HG03460 (cell line): ENCODE measurements at regions not wholly inside any gene's neighbourhood (a gene's known extent, or its start where the extent isn't known, plus 50 kb on each side); places are given as distances from the start of the nearest gene placed in this dataset.
A peak's percentile ranks its signal among the peaks of the same experiment; 100 is the strongest.
"Not testable (repeated sequence)": the region's sequence is repeated elsewhere in the genome, so short reads cannot be mapped to it uniquely, and the experiment has no call there.

Source experiments
- ATAC-seq: cut with Tn5 transposase; IDR thresholded peaks from one replicate; pipeline ENCODE4 v1.9.1; 2021; ENCODE audit not compliant: unreplicated experiment

DNA sequence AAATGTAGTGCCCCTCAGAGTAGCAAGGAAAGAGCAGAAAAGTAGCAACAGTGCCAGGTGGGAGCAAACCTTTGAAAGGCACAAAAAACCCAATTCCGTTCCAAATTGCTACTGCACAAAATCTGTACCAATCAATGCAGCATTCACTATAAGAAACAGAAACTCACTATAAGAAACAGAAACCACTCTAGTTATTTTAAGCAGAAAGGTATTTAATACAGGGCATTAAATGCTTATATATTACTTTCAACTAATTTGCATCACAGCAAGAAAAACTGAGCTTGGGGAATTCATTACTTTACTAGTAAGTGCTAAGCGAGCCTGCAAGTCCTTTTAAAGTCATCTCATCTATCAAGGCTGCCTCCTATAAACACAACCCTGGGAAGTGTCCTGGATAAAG is 116.5 kb upstream of the OLIG3 start:
- no peak for ATAC-seq

DNA sequence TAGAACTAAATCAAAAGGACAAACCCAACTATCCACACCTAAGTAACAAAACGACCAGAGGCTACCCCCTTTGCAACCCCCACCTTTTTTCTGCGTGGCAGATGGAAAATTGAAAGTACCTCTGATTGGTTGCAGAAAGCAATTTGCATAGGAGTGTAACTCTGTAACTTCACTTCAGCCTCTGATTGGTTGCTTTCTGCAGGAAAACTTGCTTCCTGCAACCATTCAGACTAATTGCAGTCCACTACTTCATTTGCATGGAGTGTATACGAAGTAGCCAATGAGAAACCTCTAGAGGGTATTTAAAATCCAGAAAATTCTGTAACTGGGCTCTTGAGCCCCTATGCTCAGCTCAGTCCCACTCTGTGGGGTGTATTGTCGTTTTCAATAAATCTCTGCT is 129.1 kb upstream of the OLIG3 start:
- no peak for ATAC-seq

DNA sequence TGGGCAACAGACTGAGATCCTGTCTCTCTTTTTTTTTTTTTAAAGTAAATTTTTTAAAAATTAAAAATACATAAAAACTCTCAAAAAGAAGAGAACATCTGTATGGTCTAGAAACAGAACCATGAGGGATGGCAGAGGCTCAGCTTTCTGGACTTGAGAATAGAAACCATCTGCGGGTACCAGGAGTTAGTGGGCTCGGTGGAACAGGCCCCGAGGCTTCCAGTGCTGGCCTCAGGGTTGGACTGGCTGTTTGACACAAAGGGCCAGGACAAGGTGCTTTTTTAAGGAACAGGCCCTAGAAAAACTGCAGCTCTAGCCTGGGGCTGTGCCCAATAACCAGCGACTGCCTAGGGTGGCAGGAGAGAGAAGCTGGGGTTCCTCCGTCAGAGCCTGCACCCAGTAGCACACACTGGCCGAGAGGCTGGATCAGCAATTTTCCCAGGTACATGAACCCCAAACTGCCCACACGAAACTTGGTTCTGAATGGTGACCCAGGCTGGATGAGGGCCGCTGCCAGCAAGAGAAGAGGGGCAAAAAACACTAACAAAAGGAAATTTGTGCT is 131.0 kb upstream of the OLIG3 start:
- ATAC-seq, result no peak

DNA sequence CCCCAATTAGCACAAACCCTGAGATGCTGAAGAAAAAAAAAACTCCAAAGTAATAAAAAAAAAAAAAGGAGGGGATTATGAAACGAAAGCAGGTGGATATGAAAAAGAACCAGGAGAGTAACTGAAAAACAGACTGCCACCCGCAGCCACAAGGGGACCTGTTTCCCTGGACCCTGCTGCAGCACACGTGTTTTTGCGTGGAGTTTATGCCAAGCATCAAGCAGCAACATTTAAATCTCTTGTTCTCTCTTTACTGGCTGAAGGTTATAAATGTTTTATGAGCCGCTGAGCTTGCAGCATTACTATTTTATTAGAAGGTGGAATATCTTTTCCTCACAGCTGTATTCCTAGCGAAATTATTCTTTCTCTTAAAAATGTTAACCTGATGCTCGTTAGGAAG is 131.6 kb upstream of the OLIG3 start:
- no peak for ATAC-seq

DNA sequence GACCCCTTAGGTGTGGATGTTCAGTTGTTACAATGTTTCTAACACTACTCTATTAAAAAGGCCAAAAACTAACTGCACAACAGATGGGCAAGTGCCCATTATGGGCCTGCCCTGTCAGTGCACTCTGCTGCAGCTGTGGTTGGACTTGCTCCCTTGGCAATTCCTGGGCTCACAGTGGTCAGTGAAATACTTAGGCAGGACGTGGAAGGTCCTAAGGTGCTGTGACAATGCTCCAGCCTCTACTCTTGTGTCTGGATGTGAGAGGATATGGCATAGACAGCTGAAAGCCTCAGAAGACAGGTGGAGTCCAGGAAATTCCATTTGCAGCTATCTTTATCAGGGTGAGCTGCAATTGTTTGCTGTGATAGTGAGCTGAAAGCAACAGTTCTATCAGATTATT is 136.5 kb upstream of the OLIG3 start:
- no peak for ATAC-seq

DNA sequence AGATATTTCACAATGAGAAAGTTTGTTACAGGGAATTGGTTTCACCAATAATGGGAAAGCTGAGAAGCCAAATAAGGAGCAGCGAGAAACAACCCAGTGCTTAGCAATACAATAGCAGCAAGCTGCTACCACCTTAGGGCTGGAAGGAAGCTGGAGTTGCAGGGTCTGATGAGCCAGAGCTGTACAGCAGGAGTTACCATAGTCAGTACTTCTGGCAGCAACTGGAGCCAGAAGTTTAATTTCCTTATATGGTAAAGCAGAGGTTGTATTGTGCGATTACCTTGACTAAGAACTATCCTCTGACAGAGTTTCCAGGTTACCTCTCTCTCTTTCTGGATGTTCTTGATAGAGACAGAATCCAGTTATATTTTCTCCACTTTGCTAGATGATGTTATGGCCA is 137.1 kb upstream of the OLIG3 start:
- ATAC-seq, result no peak

DNA sequence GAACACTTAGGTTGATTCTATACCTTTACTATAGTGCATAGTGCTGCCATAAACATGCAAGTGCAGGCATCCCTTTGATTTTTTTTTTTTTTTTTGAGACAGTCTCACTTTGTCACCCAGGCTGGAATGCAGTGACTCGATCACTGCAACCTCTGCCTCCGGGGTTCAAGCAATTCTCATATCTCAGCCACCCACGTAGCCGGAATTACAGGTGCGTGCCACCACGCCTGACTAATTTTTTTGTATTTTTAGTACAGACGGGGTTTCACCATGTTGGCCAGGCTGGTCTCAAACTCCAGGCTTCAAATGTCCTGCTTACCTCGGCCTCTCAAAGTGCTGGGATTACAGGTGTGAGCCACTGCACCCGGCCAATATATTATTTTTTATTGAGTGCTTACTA is 140.0 kb upstream of the OLIG3 start:
- ATAC-seq, result not testable (repeated sequence)

DNA sequence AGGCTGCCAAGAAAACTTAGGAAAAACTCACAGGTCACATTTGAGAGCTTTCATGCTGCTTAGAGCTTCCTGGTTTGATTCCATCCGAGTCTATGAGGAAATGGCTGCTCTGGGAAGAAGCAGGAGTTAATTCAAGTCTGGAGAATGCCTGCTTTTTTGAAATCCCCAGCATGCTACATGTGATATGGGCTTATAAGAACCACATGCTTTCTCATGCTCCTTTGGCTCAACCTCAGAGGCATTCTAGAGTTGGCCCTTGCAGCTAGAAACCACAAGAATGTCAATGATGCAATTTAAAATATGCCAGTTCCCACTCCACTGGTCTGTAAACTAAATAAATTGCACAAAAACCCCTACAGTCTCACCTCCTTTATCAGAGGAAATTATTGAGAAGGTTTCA is 142.9 kb upstream of the OLIG3 start:
- no peak for ATAC-seq

DNA sequence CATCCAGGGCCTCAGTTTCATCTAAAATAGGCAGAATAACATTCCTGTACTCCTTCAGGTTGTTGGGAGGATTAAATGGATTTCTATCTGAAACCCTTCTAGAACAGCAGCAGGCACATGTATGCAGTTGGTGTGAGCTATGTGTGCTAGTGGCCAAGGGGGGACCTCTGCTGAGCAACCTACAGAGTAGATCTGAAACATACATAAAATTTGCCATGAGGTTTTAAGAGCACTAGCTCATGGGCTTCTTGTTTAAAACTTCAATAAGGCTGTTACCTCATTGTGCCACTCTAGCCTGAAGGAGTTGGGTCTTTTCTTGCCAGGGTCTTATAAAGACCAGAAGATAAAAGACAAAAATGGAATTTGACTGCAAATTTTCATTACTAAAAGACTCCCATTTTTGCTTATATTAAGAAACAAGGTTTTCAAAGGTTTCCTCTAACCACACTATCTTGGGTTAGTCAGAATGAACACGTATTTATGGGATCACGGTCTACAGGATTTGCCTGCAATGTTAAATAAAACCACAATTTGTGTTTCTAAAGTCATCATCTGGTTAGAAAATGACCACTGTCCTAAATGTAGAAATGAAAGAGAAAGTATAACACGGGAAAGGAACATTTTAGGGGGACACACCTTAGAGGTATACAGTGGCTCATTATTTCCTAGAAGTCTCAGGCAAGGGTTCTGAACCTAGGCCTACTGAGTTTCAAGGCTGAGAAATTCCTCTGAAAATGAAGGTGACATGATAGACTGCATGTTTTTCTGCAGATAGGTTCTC is 144.9 kb upstream of the OLIG3 start:
- ATAC-seq, result no peak

DNA sequence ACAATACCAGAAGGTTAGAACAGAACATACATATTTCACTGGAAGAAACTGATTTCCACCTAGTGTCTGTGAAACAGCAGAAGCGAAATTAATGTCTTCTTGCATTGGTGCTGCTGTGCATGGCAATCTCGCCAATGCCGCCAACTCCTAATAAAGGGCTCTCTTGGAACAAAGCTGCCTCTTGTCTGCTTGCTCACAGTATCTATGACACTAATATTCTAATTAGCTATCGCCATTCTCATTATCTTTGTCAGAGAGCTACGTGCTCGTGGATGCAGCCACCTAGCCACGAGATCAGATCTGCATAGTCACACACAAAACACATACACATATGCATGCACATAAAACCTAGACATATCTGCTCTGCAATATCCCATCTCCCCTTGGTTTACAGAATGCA is 145.9 kb upstream of the OLIG3 start:
- ATAC-seq, result no peak

DNA sequence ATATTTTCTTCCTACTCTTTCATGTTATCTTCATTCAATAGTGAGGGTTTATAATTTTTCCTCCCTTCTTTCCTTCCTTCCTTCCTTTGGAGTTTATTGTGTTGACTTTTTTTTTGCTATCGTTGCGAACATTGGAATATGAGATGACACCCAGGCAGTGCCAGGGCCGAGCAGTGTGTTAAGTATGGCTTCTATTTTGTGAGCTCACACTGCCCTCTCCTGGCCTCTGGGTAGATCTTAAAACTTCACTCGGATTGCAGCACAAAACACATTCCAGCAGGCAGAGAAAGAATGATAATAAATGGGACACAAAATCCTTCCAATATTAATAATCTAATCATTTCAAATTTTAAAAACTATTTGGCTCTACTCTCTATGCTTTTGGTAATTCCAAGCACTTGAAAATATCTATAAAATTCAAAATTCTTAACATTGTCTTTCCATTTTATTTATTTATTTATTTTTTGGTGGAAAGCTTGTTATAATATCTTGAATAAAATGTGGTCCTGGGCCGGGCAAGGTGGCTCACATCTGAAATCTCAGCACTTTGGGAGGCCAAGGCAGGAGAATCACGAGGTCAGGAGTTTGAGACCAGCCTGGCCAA is 147.4 kb upstream of the OLIG3 start:
- peak; percentile 71 for ATAC-seq

DNA sequence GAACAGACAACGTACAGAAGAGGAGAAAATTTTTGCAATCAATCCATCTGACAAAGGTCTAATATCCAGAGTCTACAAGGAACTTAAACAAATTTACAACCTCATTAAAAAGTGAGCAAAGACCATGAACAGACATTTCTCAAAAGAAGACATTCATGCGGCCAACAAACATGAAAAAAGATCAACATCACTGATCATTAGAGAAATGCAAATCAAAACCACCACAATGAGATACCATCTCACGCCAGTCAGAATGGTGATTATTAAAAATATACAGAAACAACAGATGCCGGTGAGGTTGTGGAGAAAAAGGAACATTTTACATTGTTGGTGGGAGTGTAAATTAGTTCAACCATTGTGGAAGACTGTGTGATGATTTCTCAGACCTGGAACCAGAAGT is 149.0 kb upstream of the OLIG3 start:
- ATAC-seq, result not testable (repeated sequence)

DNA sequence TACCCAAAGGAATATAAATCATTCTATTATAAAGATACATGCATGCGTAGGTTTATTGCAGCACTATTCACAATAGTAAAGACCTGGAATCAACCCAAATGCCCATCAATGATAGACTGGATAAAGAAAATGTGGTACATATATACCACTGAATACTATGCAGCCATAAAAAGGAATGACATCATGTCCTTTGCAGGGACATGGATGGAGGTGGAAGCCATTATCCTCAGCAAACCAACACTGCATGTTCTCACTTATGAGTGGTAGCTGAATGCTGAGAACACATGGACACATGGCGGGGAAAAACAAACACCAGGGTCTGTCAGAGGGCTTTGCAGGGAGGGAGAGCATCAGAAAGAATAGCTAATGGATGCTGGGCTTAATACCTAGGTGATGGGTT is 149.4 kb upstream of the OLIG3 start:
- not testable (repeated sequence) for ATAC-seq

DNA sequence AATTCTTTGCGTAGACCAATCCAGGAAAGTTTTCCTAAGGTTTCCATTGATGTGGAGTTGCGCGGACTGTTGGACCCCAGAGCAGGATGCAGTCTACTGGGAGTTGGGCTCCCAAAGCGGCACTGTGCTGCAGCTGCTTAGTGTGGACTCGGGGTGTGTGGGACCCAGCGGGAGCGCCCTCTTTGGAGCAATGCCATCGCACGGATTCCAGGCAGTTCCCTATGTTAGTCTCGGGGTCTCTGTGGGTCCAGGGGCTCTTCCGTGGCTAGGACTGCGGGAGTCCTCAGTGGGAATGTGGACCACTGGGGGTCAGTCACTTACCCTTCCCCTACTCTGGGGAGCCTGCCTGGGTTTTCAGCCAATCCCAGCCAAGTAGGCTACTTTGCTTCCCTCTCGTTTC is 151.7 kb upstream of the OLIG3 start:
- ATAC-seq, result no peak

DNA sequence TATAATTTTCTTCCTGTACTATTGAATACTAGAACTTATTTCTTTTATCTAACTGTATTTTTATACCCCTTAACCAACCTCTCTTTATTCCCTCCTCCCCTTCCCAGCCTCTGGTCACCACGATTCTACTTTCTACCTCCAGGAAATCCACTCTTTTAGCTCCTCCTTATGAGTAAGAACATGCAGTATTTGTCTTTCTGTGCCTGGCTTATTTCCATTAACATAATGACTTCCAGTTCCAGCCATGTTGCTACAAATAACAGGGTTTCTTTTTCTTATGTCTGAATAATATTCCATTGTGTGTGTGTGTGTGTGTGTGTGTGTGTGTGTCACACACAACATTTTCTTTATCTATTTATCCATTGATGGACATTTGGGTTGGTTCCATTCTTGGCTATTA is 152.3 kb upstream of the OLIG3 start:
- no peak for ATAC-seq

DNA sequence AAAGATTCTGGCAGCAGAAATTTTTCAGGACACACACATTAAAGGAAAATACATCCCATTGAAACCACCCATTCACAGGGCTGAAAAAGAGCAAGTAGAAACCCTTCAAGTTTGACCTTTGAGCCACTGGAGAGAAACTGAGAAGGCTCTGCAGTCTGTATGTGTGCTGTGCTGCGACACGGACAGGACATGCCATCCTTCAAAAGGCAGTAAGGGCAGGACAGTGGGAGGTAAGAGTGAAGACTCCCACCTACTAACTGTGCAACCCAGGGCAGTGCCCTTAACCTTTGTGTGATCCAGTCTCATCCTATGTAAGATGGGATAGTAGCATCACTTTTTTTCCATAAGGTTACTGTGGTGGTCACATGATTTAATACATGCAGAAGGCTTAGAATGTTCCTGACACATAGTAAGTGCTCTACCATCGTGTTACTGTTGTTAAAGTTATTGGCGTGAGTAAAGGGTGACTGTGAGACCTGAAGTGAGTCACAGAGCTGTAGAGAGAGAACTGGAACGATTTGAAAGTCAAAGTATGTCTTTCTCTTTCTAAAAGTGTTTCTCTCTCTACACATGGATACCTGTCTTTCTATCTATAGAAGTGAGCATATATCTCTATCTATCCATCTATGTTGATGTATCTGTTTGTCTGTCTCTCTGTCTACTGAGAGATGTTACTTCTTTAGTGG is 153.7 kb upstream of the OLIG3 start:
- no peak for ATAC-seq

DNA sequence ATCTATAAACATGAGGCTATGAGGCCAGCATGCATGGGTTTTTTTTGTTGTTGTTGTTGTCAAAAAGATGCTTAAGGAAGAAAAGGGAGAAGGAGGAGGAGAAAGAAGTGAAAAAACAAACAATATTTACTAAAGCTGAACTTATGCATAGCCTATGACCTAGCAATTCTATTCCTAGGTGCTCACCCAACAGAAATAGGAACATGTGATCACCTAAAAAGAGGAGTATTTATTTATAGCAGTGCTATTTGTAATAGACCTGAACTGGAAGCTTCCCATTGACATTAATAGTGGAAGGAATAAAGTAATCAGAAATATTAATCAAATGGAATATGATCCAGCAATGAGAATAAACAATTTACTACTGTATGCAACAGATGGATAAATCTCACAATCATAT is 156.5 kb upstream of the OLIG3 start:
- no peak for ATAC-seq

DNA sequence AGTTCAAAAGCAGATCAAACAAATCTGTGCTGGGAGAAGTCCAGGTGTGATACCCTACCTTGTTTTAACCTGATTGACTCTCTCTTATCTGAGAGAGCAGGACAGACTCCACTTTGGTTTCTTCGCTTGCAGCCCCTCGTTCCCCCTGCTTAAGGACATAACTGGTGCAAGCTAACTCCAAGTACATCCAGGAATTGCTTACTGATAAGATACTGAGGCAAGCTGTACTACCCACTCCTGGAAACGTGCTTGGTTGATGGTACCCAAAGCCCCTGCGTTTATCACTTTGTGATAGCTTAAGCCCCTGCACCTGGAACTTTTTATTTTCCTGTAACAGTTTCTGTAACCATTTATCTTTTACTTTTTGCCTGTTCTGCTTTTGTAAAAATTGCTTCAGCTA is 157.0 kb upstream of the OLIG3 start:
- no peak for ATAC-seq

DNA sequence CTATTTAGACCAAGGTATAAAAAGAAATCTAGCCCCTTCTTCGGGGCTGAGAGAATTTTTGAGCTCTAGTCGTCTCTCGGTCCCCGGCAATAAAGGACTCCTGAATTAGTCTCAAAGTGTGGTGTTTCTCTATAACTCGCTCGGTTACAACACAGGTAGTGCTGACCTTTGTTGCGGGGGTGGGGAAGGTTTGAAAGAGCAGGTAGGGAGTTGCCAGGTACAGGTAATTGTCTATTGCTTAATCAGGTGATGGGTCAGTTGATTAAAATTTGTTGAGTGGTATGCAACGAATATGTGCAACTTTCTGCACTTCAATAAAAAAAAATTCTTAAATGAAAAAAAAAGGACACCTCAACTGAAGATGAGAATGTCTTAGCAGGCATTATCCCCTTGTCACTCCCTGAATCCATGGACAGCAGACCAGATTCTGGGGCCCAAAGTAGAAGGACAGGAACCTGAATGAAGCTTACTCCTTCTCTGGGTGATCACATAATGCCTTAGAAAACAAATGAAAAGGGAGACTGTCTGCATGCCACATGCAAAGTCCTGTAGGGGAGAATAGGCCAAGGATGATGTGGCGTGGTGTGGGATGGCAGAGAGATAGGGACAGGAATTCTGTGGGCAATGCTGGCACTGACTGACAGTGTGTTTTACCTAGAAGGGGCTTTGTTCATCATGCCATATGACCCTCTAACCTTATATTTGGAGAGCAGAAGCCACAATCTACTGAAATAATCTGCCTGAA is 157.6 kb upstream of the OLIG3 start:
- no peak for ATAC-seq

DNA sequence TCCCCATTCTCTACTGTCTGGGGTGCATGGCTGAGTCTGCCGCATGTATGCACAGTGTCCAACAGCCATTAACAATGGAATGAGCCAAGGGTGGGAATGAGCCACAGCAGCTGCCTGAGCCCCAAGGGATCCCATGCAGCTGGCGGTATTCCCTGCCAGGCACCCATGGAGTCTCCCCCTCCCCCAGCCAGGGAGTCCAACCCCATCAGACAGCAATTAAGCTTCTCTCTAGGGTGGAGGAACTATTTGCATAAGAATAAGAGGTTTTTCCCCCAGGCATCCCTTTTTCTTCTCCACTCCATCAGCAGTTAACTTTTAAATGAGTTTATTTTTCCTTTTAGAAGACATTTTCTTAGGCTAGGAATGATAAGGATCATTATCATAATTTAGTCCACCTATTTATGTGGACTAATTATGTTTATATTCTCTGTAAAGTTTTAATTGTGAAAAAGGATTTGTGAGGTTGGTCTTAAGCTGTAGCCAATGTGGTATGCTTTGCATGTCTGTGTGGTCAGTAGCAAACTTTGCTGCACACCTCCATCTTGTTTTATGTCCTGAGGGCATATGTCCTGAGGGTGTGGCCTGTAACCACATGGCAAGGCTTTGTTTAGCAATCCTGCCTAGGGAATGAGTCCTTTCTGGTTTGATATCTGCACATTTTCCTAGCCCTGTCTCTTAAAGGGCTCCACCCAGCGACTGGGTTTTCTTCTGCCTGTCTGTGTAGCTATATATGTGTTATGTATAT is 158.9 kb upstream of the OLIG3 start:
- no peak for ATAC-seq

DNA sequence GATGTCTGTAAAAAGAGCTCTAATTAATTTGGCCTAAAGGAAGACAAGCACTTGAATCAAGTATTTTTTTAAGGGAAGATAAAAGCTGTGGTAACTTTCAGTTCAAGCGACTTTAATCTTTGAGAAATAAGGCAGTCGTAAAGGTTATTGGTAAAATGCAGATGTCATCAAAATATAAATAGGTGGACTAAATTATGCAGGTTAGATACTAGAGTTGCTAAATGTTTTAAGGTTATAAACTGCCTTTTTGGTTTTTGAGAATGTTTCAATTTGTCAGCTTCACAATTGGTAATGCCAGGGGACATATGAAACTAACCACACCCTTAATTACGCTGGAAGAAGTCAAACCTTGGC is 159.5 kb upstream of the OLIG3 start:
- ATAC-seq, result no peak
